Chondrocyte (in vitro differentiated cells): ENCODE measurements at regions not wholly inside any gene's neighbourhood (a gene's known extent, or its start where the extent isn't known, plus 50 kb on each side); places are given as distances from the start of the nearest gene placed in this dataset.
"Not testable (repeated sequence)": the region's sequence is repeated elsewhere in the genome, so short reads cannot be mapped to it uniquely, and the experiment has no call there.

Experiments used
- DNase-seq: peaks from one replicate; pipeline ENCODE4 v3.0.0; 2021; ENCODE audit warnings: mixed read lengths, low spot score
- H3K27ac Mint-ChIP-seq: one replicate; pipeline ENCODE4 v1.8.0; 2021; ENCODE audit warnings: mild to moderate bottlenecking, moderate library complexity, mixed read lengths; ENCODE audit not compliant: unreplicated experiment
- H3K27me3 Mint-ChIP-seq: 2 replicates; pipeline ENCODE4 v1.8.0; 2021; ENCODE audit warnings: low read depth, mixed read lengths
- H3K36me3 Mint-ChIP-seq: 2 replicates; pipeline ENCODE4 v1.8.0; 2021; ENCODE audit warnings: low read depth, mixed read lengths
- H3K4me1 Mint-ChIP-seq: 2 replicates; pipeline ENCODE4 v1.8.0; 2021; ENCODE audit warnings: low read depth, mild to moderate bottlenecking, mixed read lengths
- H3K4me3 Mint-ChIP-seq: one replicate; pipeline ENCODE4 v1.8.0; 2021; ENCODE audit warnings: mild to moderate bottlenecking, moderate library complexity, mixed read lengths; ENCODE audit not compliant: unreplicated experiment
- H3K9me3 Mint-ChIP-seq: 2 replicates; pipeline ENCODE4 v1.8.0; 2021; ENCODE audit warnings: low read depth, mixed read lengths
- CTCF ChIP-seq: fragments of 200-600 bp; sonication (generic); IDR thresholded peaks from 2 replicates; pipeline ENCODE4 v1.5.0; 2021; ENCODE audit warnings: antibody characterized with exemption, mild to moderate bottlenecking, moderate library complexity

DNA sequence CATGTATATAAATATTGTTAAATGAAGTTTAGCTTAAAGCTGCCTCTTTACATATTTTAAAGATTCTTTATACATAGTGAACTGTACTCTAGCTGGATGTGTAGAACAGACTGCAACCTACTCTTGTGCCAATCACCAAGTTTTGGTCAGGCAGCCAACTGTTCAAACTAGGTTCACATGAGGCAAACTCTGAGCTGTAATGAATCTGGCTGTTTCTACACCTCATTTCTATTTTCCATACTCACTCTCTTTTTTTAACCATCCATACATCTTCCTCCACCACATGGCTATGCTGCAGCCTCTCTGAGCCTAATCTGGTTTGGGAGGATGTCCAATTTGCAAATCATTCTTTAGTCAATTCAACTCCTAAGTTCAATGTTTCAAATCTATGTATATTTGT lies 974.8 kb downstream of the CNTNAP5 start:
- H3K4me3 Mint-ChIP-seq, result no peak overlapping the region

GRCh38 chr2:125004106-125004800 lies 979.2 kb downstream of the CNTNAP5 start:
- TF ChIP-seq CTCF, result no peak
- Mint-ChIP-seq H3K4me3 (no peak overlapping the region), H3K9me3 (peaks cover 2% of the 10 kb centered on the region), H3K27me3 (no peaks in the 10 kb centered on the region), H3K36me3 (no peaks in the 10 kb centered on the region), H3K4me1 (no peaks in the 10 kb centered on the region), H3K27ac (no peak overlapping the region)
- DNase-seq, result no peak

More for the DNA sequence above, 974.8 kb downstream of the CNTNAP5 start:
- Mint-ChIP-seq H3K36me3 (no peaks in the 10 kb centered on the region), H3K27me3 (no peaks in the 10 kb centered on the region), H3K9me3 (peaks cover 13% of the 10 kb centered on the region), H3K27ac (no peak overlapping the region), H3K4me1 (no peaks in the 10 kb centered on the region)
- DNase-seq, result no peak
- TF ChIP-seq CTCF, result no peak

GRCh38 chr2:125006676-125007075 lies 981.6 kb downstream of the CNTNAP5 start:
- Mint-ChIP-seq H3K36me3 (no peaks in the 10 kb centered on the region), H3K4me3 (no peak overlapping the region), H3K27me3 (no peaks in the 10 kb centered on the region), H3K27ac (no peak overlapping the region), H3K4me1 (no peaks in the 10 kb centered on the region), H3K9me3 (peaks cover 1% of the 10 kb centered on the region)
- no peak for DNase-seq
- no peak for TF ChIP-seq CTCF

- H3K4me1 Mint-ChIP-seq, H3K27ac Mint-ChIP-seq, H3K4me3 Mint-ChIP-seq, H3K27me3 Mint-ChIP-seq, H3K36me3 Mint-ChIP-seq, DNase-seq: not testable (repeated sequence)
- peaks cover 55% of the 10 kb centered on the region for H3K9me3 Mint-ChIP-seq
Observed at GRCh38 chr2:125028721-125029120, 1003.6 kb downstream of the CNTNAP5 start.

GRCh38 chr2:125033871-125034270 lies 1008.8 kb downstream of the CNTNAP5 start:
- Mint-ChIP-seq H3K9me3 (peaks cover 64% of the 10 kb centered on the region), H3K27ac (no peak overlapping the region), H3K4me3 (no peak overlapping the region), H3K4me1 (no peaks in the 10 kb centered on the region), H3K27me3 (no peaks in the 10 kb centered on the region), H3K36me3 (no peaks in the 10 kb centered on the region)
- no peak for DNase-seq
- TF ChIP-seq CTCF, result no peak

DNA sequence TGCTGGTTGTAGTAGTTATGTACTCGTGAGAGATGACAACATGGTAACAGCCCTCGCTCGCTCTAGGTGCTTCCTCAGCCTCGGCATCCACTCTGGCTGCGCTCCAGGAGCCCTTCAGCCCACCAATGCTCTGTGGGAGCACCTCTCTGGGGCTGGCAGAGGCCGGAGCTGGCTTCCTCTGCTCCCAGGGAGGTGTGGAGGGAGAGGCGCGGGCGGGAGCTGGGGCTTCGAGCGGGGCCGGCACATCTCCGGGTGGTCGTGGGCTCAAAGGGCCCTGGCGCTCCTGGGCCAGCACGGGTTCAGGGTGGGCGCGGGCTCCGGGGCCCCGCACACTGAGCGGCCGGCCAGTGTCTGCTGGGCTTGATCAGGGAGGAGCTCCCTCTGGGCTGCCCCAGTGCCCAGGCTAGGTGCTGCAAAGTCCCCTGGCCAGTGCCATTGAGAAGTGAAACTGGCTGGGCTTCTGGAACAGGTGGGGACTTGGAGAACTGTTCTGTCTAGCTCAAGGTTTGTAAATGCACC lies 1012.1 kb downstream of the CNTNAP5 start:
- no peak overlapping the region for H3K4me3 Mint-ChIP-seq

More for the DNA sequence above, 1012.1 kb downstream of the CNTNAP5 start:
- Mint-ChIP-seq H3K27me3 (no peaks in the 10 kb centered on the region), H3K4me1 (no peaks in the 10 kb centered on the region), H3K36me3 (no peaks in the 10 kb centered on the region), H3K27ac (no peak overlapping the region), H3K9me3 (peaks cover 45% of the 10 kb centered on the region)
- TF ChIP-seq CTCF, result no peak
- DNase-seq, result peak; percentile 64
